ENCODE measurements at regions not wholly inside any gene's neighbourhood (a gene's known extent, or its start where the extent isn't known, plus 50 kb on each side); places are given as distances from the start of the nearest gene placed in this dataset.
"Not testable (repeated sequence)": the region's sequence is repeated elsewhere in the genome, so short reads cannot be mapped to it uniquely, and the experiment has no call there.

DNA sequence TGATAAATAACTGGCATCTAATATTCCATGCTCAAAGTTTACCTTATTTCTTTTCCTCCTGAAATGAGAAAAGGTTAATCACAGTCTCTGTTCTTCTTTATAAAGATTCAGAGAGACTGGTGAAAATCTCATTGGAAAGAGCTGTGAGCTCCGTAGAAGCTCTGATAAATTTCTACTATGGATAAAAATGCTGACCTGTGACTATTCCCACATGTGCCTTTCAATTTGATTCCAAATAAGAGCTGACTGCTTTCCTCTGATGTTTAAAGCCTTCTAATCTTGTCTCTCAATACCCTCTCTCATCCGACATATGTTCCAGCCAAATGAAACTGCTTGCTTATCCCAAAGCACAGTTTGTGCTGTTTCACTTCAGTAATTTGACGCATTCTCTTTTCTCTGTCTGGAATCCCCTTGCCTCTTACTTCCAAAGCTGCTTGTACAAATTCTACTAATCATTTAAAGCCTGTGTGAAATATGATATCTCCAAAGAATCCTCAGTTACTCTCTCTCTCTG is 130.1 kb downstream of the RTP4 start:
- DNase-seq = no peak
- H2AFZ ChIP-seq = no peak overlapping the region
- TF ChIP-seq EZH2phosphoT487 (IDR thresholded peaks at IDR 0.05; ENCODE audit: insufficient read depth, low read depth) (no peak), EZH2 (IDR thresholded peaks at IDR 0.05; ENCODE audit: insufficient read depth, poor library complexity, severe bottlenecking) (no peak)
- no peaks in the 10 kb centered on the region for H3K9me2 ChIP-seq (ENCODE audit: insufficient read depth)
- no peak overlapping the region for H3K9ac ChIP-seq
- no peaks in the 10 kb centered on the region for H4K20me1 ChIP-seq (ENCODE audit: insufficient read depth)
- no peak overlapping the region for H3K4me2 ChIP-seq (ENCODE audit: unreplicated experiment)
- H3K79me2 ChIP-seq (ENCODE audit: insufficient read depth) = no peaks in the 10 kb centered on the region
- H3K36me3 ChIP-seq (ENCODE audit: low read depth) = no peaks in the 10 kb centered on the region
- H3K4me1 ChIP-seq (ENCODE audit: insufficient read depth) = no peaks in the 10 kb centered on the region
- 4 to 8% methylated on average over 3 of the region's 3 CpGs for whole genome bisulfite sequencing, 2 experiments (ENCODE audit: low coverage in 1 of 2, low lambda C conversion rate in 2 of 2, missing lambda C conversion rate in 2 of 2)
- H3K27me3 ChIP-seq (replicated peaks; ENCODE audit: insufficient read depth) = peaks cover 24% of the 10 kb centered on the region
- no peak overlapping the region for H3K27ac ChIP-seq
- no peaks in the 10 kb centered on the region for H3K9me3 ChIP-seq (ENCODE audit: low read depth)
- H3K4me3 ChIP-seq = no peak overlapping the region
- in situ Hi-C loops (cut with MboI) = no loop called here
- H3F3A ChIP-seq (ENCODE audit: insufficient read depth) = no peaks in the 10 kb centered on the region

DNA sequence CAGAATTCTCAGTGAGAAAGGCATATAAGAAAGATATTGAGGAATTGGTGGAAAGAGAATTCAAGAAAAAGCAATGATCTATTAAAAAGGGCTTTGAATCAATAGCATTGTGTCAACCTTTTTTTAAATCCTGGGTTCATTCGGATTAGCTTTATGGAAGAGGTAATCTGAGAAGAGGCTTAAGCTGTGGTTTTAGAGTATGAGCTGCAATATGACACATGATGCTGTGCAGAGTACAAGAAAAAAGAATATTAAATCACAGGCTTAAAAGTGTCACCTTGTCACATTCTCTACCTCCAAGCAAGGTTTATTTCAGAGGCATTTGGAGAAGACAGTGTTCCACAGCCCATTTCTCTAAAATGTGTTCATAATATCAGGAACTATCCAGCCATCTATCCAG is 128.9 kb downstream of the RTP4 start:
- Histone ChIP-seq H3K4me1 (ENCODE audit: insufficient read depth) (no peaks in the 10 kb centered on the region), H3K36me3 (ENCODE audit: low read depth) (no peaks in the 10 kb centered on the region), H3K9me2 (ENCODE audit: insufficient read depth) (no peaks in the 10 kb centered on the region), H2AFZ (no peak overlapping the region), H3K4me3 (no peak overlapping the region), H3K79me2 (ENCODE audit: insufficient read depth) (no peaks in the 10 kb centered on the region), H3K27ac (no peak overlapping the region), H3F3A (ENCODE audit: insufficient read depth) (no peaks in the 10 kb centered on the region), H3K9me3 (ENCODE audit: low read depth) (no peaks in the 10 kb centered on the region), H3K4me2 (ENCODE audit: unreplicated experiment) (no peak overlapping the region), H3K27me3 (replicated peaks; ENCODE audit: insufficient read depth) (peaks cover 24% of the 10 kb centered on the region), H4K20me1 (ENCODE audit: insufficient read depth) (no peaks in the 10 kb centered on the region), H3K9ac (no peak overlapping the region)
- in situ Hi-C loops (cut with MboI) = no loop called here
- no peak for DNase-seq
- 56 to 70% methylated on average over 1 of the region's 1 CpG for WGBS, 2 experiments (ENCODE audit: low coverage in 1 of 2, low lambda C conversion rate in 2 of 2, missing lambda C conversion rate in 2 of 2)
- no peak for TF ChIP-seq EZH2 (IDR thresholded peaks at IDR 0.05; ENCODE audit: insufficient read depth, poor library complexity, severe bottlenecking)
- TF ChIP-seq EZH2phosphoT487 (IDR thresholded peaks at IDR 0.05; ENCODE audit: insufficient read depth, low read depth) = no peak

DNA sequence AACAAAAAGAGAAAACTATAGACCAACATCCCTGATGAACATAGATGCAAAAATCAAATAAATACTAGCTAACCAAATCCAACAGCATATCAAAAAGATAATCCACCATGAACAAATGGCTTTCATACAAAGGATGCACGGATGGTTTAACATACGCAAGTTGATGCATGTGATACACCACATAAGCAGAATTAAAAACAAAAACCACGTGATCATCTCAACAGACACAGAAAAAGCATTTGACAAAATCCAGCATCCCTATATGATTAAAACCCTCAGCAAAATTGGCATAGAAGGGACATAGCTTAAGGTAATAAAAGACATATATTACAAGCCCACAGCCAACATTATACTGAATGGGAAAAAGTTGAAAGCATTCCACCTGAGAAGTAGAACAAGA is 125.9 kb downstream of the RTP4 start:
- H2AFZ ChIP-seq; H3K4me2 ChIP-seq (ENCODE audit: unreplicated experiment); H3K4me1 ChIP-seq (ENCODE audit: insufficient read depth); H3F3A ChIP-seq (ENCODE audit: insufficient read depth); H3K4me3 ChIP-seq; DNase-seq; H4K20me1 ChIP-seq (ENCODE audit: insufficient read depth); H3K79me2 ChIP-seq (ENCODE audit: insufficient read depth); in situ Hi-C loops (cut with MboI); H3K9me3 ChIP-seq (ENCODE audit: low read depth); H3K36me3 ChIP-seq (ENCODE audit: low read depth); H3K9ac ChIP-seq; H3K27ac ChIP-seq; H3K9me2 ChIP-seq (ENCODE audit: insufficient read depth): not testable (repeated sequence)
- H3K27me3 ChIP-seq (replicated peaks; ENCODE audit: insufficient read depth) = peaks cover 24% of the 10 kb centered on the region
- 38 to 44% methylated on average over 3 of the region's 3 CpGs for WGBS, 2 experiments (ENCODE audit: low coverage in 1 of 2, low lambda C conversion rate in 2 of 2, missing lambda C conversion rate in 2 of 2)

DNA sequence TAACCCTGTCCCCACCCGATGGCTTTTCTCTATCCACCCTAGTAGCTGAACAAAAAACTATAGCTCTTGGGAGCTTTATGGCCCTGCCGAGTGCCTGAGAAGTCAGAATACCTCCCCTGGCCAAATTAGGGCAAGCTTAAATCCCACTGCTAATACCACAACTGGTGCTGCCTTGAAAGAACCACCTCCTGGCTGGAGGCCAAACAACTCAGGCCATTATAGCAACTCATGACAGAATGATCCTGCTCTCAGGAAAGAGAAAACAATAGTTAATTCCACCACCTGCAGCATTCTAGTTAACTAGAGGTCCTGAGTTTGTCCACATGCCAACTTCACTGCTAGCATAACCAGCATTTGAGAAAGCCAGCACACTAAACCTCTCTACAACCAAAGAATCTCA is 123.2 kb downstream of the RTP4 start:
- Histone ChIP-seq H3K36me3 (ENCODE audit: low read depth) (no peaks in the 10 kb centered on the region), H3K9me2 (ENCODE audit: insufficient read depth) (no peaks in the 10 kb centered on the region), H3K4me3 (no peak overlapping the region), H3K4me2 (ENCODE audit: unreplicated experiment) (no peak overlapping the region), H3K27ac (no peak overlapping the region), H4K20me1 (ENCODE audit: insufficient read depth) (no peaks in the 10 kb centered on the region), H3K27me3 (replicated peaks; ENCODE audit: insufficient read depth) (peaks cover 4% of the 10 kb centered on the region; the same call in 1 of the 2 replicates), H3K79me2 (ENCODE audit: insufficient read depth) (no peaks in the 10 kb centered on the region), H2AFZ (no peak overlapping the region), H3F3A (ENCODE audit: insufficient read depth) (no peaks in the 10 kb centered on the region), H3K4me1 (ENCODE audit: insufficient read depth) (no peaks in the 10 kb centered on the region), H3K9ac (no peak overlapping the region), H3K9me3 (ENCODE audit: low read depth) (no peaks in the 10 kb centered on the region)
- WGBS, 2 experiments (ENCODE audit: low coverage in 1 of 2, low lambda C conversion rate in 2 of 2, missing lambda C conversion rate in 2 of 2) = 13 to 33% methylated on average over 2 of the region's 2 CpGs
- TF ChIP-seq EZH2 (IDR thresholded peaks at IDR 0.05; ENCODE audit: insufficient read depth, poor library complexity, severe bottlenecking) = no peak
- no peak for TF ChIP-seq EZH2phosphoT487 (IDR thresholded peaks at IDR 0.05; ENCODE audit: insufficient read depth, low read depth)
- no peak for DNase-seq
- in situ Hi-C loops (cut with MboI) = no loop called here

DNA sequence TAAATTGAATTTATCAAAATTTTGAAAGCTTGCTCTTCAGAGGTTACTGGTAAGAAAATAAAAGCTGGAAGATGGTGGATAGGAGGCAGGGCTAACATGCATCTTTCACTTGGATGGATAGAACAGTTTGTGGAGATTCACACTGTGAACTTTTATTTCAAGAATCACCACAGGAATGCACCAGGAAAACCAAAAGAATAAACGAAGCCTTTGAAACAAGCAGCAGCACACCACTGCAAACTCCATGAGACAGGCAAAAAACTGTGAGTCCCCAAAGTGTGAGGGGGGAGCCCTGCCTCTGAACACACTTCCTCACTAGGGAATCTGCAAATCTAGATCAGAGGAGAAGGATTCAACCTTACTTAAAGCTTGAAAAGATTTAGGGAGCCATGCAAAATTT is 122.2 kb downstream of the RTP4 start:
- DNase-seq = no peak
- Histone ChIP-seq H3K4me2 (ENCODE audit: unreplicated experiment) (no peak overlapping the region), H3K9me3 (ENCODE audit: low read depth) (no peaks in the 10 kb centered on the region), H3K27me3 (replicated peaks; ENCODE audit: insufficient read depth) (0 out of 2 replicates have a peak, but pooled peaks cover 2% of the 10 kb centered on the region), H3K79me2 (ENCODE audit: insufficient read depth) (no peaks in the 10 kb centered on the region), H3K4me1 (ENCODE audit: insufficient read depth) (no peaks in the 10 kb centered on the region), H3K9ac (no peak overlapping the region), H3K9me2 (ENCODE audit: insufficient read depth) (no peaks in the 10 kb centered on the region), H3K27ac (no peak overlapping the region), H3K36me3 (ENCODE audit: low read depth) (no peaks in the 10 kb centered on the region), H2AFZ (no peak overlapping the region), H4K20me1 (ENCODE audit: insufficient read depth) (no peaks in the 10 kb centered on the region), H3K4me3 (no peak overlapping the region), H3F3A (ENCODE audit: insufficient read depth) (no peaks in the 10 kb centered on the region)
- 0 to 8% methylated on average over 1 of the region's 1 CpG for WGBS, 2 experiments (ENCODE audit: low coverage in 1 of 2, low lambda C conversion rate in 2 of 2, missing lambda C conversion rate in 2 of 2)
- in situ Hi-C loops (cut with MboI) = no loop called here
- TF ChIP-seq EZH2 (IDR thresholded peaks at IDR 0.05; ENCODE audit: insufficient read depth, poor library complexity, severe bottlenecking) (no peak), EZH2phosphoT487 (IDR thresholded peaks at IDR 0.05; ENCODE audit: insufficient read depth, low read depth) (no peak)
